ENCODE measurements at regions not wholly inside any gene's neighbourhood (a gene's known extent, or its start where the extent isn't known, plus 50 kb on each side); places are given as distances from the start of the nearest gene placed in this dataset.

DNA sequence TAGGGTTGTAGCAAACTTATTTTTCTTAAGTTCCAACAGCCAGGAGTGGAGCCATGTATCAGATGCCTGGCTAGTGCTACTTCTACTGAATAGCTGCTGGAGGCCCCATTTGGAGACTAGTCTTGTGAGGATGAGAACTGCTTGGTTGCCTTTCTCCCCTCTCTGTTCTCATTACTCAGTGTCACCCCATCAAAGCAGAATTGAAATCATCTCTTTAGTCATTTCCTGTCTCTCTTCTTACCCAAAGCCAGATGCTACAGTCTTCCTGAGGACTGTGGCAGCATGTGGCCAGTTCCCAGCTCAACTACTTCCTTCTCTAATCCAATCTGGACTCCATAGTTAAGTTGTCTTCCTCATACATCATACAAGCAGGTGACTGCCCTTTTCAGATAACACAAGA, 197.5 kb downstream of the BRINP2 start:
- Histone ChIP-seq H3K4me2 (ENCODE audit: low read depth, low read length) (no peak overlapping the region), H4K20me1 (ENCODE audit: insufficient read depth, low read length) (no peaks in the 10 kb centered on the region), H3K4me1 (ENCODE audit: insufficient read depth, low read length) (no peaks in the 10 kb centered on the region), H3K9me3 (ENCODE audit: low read length) (no peaks in the 10 kb centered on the region), H3K4me3 (replicated peaks in 1 of 3; ENCODE audit: insufficient read depth in 1 of 3, low read depth in 2 of 3, low read length in 3 of 3) (no peak overlapping the region), H3K27me3 (ENCODE audit: control insufficient read depth in 1 of 2, insufficient read depth in 2 of 2, low read length in 2 of 2) (no peaks in the 10 kb centered on the region), H3K9ac (ENCODE audit: insufficient read depth, low read depth, low read length) (no peak overlapping the region), H3K79me2 (ENCODE audit: insufficient read depth, low read length) (no peaks in the 10 kb centered on the region), H2AFZ (ENCODE audit: low read length) (no peak overlapping the region), H3K36me3 (replicated peaks in 1 of 2; ENCODE audit: control insufficient read depth in 1 of 2, insufficient read depth in 2 of 2, low read length in 2 of 2) (no peaks in the 10 kb centered on the region), H3K27ac (ENCODE audit: extremely low read length, insufficient read depth, low read length) (no peak overlapping the region)
- FAIRE-seq, result no peak
- no peak for TF ChIP-seq NCOA2 (CRISPR knock-in tag; IDR thresholded peaks at IDR 0.05)
- TF ChIP-seq, protein P1, sequence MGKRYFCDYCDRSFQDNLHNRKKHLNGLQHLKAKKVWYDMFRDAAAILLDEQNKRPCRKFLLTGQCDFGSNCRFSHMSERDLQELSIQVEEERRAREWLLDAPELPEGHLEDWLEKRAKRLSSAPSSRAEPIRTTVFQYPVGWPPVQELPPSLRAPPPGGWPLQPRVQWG (CRISPR knock-in tag; IDR thresholded peaks at IDR 0.05; ENCODE audit: borderline replicate concordance, low read depth), result no peak
- no peak for TF ChIP-seq KDM6A (CRISPR knock-in tag; IDR thresholded peaks at IDR 0.05; ENCODE audit: low read depth)
- no peak for TF ChIP-seq RELA (CRISPR knock-in tag; IDR thresholded peaks at IDR 0.05)
- no peak for TF ChIP-seq KDM5A (IDR thresholded peaks at IDR 0.05; ENCODE audit: borderline replicate concordance, low read length)
- TF ChIP-seq PHF5A (CRISPR knock-in tag; IDR thresholded peaks at IDR 0.05; ENCODE audit: low read depth, unreplicated experiment), result no peak
- no peak for TF ChIP-seq ZNF670 (CRISPR knock-in tag; IDR thresholded peaks at IDR 0.05; ENCODE audit: borderline replicate concordance)
- TF ChIP-seq, protein P2, sequence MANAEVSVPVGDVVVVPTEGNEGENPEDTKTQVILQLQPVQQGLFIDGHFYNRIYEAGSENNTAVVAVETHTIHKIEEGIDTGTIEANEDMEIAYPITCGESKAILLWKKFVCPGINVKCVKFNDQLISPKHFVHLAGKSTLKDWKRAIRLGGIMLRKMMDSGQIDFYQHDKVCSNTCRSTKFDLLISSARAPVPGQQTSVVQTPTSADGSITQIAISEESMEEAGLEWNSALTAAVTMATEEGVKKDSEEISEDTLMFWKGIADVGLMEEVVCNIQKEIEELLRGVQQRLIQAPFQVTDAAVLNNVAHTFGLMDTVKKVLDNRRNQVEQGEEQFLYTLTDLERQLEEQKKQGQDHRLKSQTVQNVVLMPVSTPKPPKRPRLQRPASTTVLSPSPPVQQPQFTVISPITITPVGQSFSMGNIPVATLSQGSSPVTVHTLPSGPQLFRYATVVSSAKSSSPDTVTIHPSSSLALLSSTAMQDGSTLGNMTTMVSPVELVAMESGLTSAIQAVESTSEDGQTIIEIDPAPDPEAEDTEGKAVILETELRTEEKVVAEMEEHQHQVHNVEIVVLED (CRISPR knock-in tag; IDR thresholded peaks at IDR 0.05; ENCODE audit: borderline replicate concordance), result no peak
- TF ChIP-seq SPEN (CRISPR knock-in tag; IDR thresholded peaks at IDR 0.05; ENCODE audit: low read depth), result no peak
- TF ChIP-seq, protein P3, sequence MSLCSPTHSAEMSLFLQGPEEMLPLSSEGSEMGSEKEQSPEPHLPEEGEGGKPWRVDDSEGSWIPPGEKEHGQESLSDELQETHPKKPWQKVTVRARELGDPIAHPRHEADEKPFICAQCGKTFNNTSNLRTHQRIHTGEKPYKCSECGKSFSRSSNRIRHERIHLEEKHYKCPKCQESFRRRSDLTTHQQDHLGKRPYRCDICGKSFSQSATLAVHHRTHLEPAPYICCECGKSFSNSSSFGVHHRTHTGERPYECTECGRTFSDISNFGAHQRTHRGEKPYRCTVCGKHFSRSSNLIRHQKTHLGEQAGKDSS (CRISPR knock-in tag; IDR thresholded peaks at IDR 0.05; ENCODE audit: borderline replicate concordance, low read depth), result no peak
- TF ChIP-seq MTF1 (CRISPR knock-in tag; IDR thresholded peaks at IDR 0.05), result no peak
- TF ChIP-seq MIER3 (CRISPR knock-in tag; IDR thresholded peaks at IDR 0.05; ENCODE audit: borderline replicate concordance), result no peak
- no peak for TF ChIP-seq SNRNP70 (IDR thresholded peaks at IDR 0.05; ENCODE audit: low read depth, low read length)
- TF ChIP-seq, protein P4, sequence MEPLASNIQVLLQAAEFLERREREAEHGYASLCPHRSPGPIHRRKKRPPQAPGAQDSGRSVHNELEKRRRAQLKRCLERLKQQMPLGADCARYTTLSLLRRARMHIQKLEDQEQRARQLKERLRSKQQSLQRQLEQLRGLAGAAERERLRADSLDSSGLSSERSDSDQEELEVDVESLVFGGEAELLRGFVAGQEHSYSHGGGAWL (CRISPR knock-in tag; IDR thresholded peaks at IDR 0.05), result no peak
- TF ChIP-seq, protein P5, sequence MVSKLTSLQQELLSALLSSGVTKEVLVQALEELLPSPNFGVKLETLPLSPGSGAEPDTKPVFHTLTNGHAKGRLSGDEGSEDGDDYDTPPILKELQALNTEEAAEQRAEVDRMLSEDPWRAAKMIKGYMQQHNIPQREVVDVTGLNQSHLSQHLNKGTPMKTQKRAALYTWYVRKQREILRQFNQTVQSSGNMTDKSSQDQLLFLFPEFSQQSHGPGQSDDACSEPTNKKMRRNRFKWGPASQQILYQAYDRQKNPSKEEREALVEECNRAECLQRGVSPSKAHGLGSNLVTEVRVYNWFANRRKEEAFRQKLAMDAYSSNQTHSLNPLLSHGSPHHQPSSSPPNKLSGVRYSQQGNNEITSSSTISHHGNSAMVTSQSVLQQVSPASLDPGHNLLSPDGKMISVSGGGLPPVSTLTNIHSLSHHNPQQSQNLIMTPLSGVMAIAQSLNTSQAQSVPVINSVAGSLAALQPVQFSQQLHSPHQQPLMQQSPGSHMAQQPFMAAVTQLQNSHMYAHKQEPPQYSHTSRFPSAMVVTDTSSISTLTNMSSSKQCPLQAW (CRISPR knock-in tag; IDR thresholded peaks at IDR 0.05), result no peak
- TF ChIP-seq, protein P6, sequence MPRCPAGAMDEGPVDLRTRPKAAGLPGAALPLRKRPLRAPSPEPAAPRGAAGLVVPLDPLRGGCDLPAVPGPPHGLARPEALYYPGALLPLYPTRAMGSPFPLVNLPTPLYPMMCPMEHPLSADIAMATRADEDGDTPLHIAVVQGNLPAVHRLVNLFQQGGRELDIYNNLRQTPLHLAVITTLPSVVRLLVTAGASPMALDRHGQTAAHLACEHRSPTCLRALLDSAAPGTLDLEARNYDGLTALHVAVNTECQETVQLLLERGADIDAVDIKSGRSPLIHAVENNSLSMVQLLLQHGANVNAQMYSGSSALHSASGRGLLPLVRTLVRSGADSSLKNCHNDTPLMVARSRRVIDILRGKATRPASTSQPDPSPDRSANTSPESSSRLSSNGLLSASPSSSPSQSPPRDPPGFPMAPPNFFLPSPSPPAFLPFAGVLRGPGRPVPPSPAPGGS (CRISPR knock-in tag; IDR thresholded peaks at IDR 0.05), result no peak
- CTCF ChIA-PET (ENCODE audit: low intra/inter-chr PET ratio, low total read pairs), result no interaction called here
- DNase-seq (ENCODE audit: low spot score), result no peak
- BruUV-seq (replicated peaks), result no TSS peak
- ATAC-seq, result no peak
- in situ Hi-C loops (cut with HindIII; ENCODE audit: extremely low pct_ligation_motif_present, low pct_unique_long_range_greater_than_20kb), result no loop called here
- intact Hi-C loops (cut with micrococcal nuclease; ENCODE audit: unreplicated experiment), result no loop called here
- POLR2A ChIA-PET, result no interaction called here

Data from HepG2 (cell line).